Breast epithelium (tissue), 4 donors: ENCODE measurements at regions not wholly inside any gene's neighbourhood (a gene's known extent, or its start where the extent isn't known, plus 50 kb on each side); places are given as distances from the start of the nearest gene placed in this dataset.
"Not testable (repeated sequence)": the region's sequence is repeated elsewhere in the genome, so short reads cannot be mapped to it uniquely, and the experiment has no call there.

Experiments
- DNase-seq, 2 donors: peaks; one replicate each; pipeline ENCODE4 v3.0.0-alpha.2; 2019; ENCODE audit warnings: low spot score in 2 of 2
- H3K27ac ChIP-seq, 2 donors: fragments of 200-600 bp; sonication (generic) in 1 of 2; one replicate each; pipeline ENCODE4 v1.5.1; 2016 to 2019; ENCODE audit warnings: mild to moderate bottlenecking in 1 of 2
- H3K27me3 ChIP-seq, 2 donors: fragments of 200-600 bp; sonication (generic) in 1 of 2; one replicate each; pipeline versions ENCODE4 v1.5.1 to v1.6.0; 2017 to 2019; ENCODE audit warnings: control low read depth in 1 of 2, mild to moderate bottlenecking in 1 of 2
- H3K36me3 ChIP-seq: fragments of 200-600 bp; one replicate; pipeline ENCODE4 v1.5.1; 2019
- H3K4me1 ChIP-seq, 2 donors: fragments of 200-600 bp; sonication (generic); one replicate each; pipeline ENCODE4 v1.5.1; 2016 to 2019; ENCODE audit warnings: control low read depth in 1 of 2
- H3K4me3 ChIP-seq, 3 donors: fragments of 200-600 bp; sonication (generic); 1 replicate in 2 of 3; 2 replicates in 1 of 3; pipeline ENCODE4 v1.5.1; 2016 to 2019; ENCODE audit warnings: mild to moderate bottlenecking in 3 of 3, moderate library complexity in 2 of 3
- H3K9me3 ChIP-seq, 2 donors: fragments of 200-600 bp; sonication (generic) in 1 of 2; one replicate each; pipeline ENCODE4 v1.5.1; 2016 to 2019; ENCODE audit warnings: control low read depth in 1 of 2
- POLR2A ChIP-seq: fragments of 450-650 bp; IDR thresholded peaks from one replicate; pipeline ENCODE4 v1.6.1; 2016; ENCODE audit warnings: antibody characterized with exemption, mild to moderate bottlenecking, moderate library complexity
- POLR2AphosphoS5 ChIP-seq, 3 donors: sonication (generic); formaldehyde crosslinking; IDR thresholded peaks; one replicate each; pipeline ENCODE4 v1.6.1; 2017; ENCODE audit warnings: antibody characterized with exemption in 3 of 3
- intact Hi-C: fragments of 100-400 bp; cut with DNase I; formaldehyde crosslinking; loops from one replicate; pipeline ENCODE4 v1.15.1; 2023; ENCODE audit warnings: low total_unique reads
- TF ChIP-seq, protein P1 (sequence below), 3 donors: fragments of 450-650 bp; IDR thresholded peaks; one replicate each; pipeline ENCODE4 v1.5.1; 2016 to 2017; ENCODE audit warnings: antibody characterized with exemption in 3 of 3, mild to moderate bottlenecking in 3 of 3, moderate library complexity in 3 of 3

DNA sequence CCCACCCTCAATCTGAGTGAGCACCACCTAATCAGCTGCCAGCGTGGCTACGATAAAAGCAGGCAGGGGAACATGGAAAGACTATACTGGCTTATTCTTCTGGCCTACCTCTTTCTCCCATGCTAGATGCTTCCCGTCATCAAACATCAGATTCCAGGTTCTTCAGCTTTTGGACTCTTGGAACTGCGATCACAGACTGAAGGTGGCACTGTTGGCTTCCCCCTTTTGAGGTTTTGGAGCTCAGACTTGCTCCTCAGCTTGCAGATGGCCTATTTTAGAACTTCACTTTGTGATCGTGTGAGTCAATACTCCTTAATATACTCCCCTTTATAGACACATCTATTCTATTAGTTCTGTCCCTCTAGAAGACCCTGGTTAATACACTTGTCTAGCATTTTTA lies 543.7 kb upstream of the RAG2 start:
- no peaks in the 10 kb centered on the region for H3K4me1 ChIP-seq
- no peaks in the 10 kb centered on the region for H3K27me3 ChIP-seq
- no peak for TF ChIP-seq POLR2AphosphoS5 (IDR thresholded peaks at IDR 0.05)
- TF ChIP-seq, protein P1, sequence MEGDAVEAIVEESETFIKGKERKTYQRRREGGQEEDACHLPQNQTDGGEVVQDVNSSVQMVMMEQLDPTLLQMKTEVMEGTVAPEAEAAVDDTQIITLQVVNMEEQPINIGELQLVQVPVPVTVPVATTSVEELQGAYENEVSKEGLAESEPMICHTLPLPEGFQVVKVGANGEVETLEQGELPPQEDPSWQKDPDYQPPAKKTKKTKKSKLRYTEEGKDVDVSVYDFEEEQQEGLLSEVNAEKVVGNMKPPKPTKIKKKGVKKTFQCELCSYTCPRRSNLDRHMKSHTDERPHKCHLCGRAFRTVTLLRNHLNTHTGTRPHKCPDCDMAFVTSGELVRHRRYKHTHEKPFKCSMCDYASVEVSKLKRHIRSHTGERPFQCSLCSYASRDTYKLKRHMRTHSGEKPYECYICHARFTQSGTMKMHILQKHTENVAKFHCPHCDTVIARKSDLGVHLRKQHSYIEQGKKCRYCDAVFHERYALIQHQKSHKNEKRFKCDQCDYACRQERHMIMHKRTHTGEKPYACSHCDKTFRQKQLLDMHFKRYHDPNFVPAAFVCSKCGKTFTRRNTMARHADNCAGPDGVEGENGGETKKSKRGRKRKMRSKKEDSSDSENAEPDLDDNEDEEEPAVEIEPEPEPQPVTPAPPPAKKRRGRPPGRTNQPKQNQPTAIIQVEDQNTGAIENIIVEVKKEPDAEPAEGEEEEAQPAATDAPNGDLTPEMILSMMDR (IDR thresholded peaks at IDR 0.05), result no peak
- TF ChIP-seq POLR2A, result no peak
- no peak for DNase-seq
- no peaks in the 10 kb centered on the region for H3K36me3 ChIP-seq
- H3K9me3 ChIP-seq, result peaks cover 0 to 10% of the 10 kb centered on the region in 2 donors
- H3K4me3 ChIP-seq, result no peak overlapping the region
- no peak overlapping the region for H3K27ac ChIP-seq
- intact Hi-C loops, result loop anchor here (5.0 kb wide), 1 partner anchor 1006 kb away; no protein-coding TSS in a partner anchor

DNA sequence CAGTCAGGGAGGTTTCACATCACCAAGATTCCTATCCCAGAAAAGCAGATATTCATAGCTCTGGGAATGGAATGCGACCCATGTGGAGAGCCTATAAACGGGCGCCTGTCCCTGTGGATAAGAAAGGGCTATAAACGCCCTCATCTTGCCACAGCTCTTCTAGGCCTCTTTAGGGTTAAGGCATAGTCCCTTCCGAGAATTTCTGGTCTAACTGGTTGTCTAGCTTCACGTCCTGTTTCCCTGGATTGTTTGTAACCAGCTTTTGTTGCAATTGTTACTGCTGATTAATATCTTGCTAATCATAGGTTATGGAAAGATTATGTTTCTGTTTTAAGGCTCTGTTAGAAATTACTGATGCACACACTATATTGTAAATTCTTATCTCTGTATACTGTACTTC lies 537.6 kb upstream of the RAG2 start:
- DNase-seq, intact Hi-C loops, H3K27ac ChIP-seq, H3K4me1 ChIP-seq, H3K36me3 ChIP-seq, H3K4me3 ChIP-seq, H3K27me3 ChIP-seq: not testable (repeated sequence)
- H3K9me3 ChIP-seq, result peaks cover 0 to 19% of the 10 kb centered on the region in 2 donors

DNA sequence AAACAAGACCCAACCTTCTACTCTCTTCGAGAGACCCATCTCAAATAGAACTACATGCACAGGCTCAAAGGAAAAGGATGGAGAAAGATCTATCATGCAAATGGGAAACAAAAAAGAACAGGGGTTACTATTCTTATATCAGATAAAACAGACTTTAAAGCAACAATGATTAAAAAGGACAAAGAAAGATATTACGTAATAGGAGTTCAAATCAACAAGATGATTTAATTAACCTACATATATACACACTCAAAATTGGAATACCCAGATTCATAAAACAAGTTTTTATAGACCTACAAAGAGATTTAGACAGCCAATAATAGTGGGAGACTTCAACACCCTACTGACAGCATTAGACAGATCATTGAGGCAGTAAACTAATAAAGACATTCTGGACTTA lies 536.6 kb upstream of the RAG2 start:
- TF ChIP-seq POLR2A, result no peak
- TF ChIP-seq, protein P1 (IDR thresholded peaks at IDR 0.05), result no peak
- no peak for TF ChIP-seq POLR2AphosphoS5 (IDR thresholded peaks at IDR 0.05)
- no peaks in the 10 kb centered on the region for H3K36me3 ChIP-seq
- peaks cover 7 to 29% of the 10 kb centered on the region in 2 donors for H3K9me3 ChIP-seq
- no peak overlapping the region for H3K27ac ChIP-seq
- intact Hi-C loops, result no loop called here
- no peaks in the 10 kb centered on the region for H3K4me1 ChIP-seq
- no peak for DNase-seq
- H3K27me3 ChIP-seq, result no peaks in the 10 kb centered on the region
- no peak overlapping the region for H3K4me3 ChIP-seq

DNA sequence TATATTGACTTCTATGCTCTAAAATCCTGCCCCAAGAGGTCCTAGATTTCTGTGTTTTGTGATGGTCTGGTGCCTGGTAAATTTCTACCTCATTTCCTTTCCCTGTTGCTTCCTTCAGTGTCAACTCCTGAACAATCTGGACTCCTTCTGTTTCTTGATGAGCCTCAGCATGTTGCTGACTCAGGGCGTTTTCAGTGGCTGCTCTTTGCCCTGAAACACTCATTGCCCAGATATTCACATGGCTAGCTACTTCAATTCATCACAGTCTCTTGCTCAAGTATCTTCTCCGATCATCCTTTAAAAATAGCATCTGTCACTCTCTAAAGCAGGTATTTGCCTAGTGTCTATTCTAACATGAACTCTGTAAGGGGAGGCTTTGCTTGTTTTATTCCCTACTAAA lies 526.3 kb upstream of the RAG2 start:
- intact Hi-C loops, result no loop called here
- H3K9me3 ChIP-seq, result no peaks in the 10 kb centered on the region

DNA sequence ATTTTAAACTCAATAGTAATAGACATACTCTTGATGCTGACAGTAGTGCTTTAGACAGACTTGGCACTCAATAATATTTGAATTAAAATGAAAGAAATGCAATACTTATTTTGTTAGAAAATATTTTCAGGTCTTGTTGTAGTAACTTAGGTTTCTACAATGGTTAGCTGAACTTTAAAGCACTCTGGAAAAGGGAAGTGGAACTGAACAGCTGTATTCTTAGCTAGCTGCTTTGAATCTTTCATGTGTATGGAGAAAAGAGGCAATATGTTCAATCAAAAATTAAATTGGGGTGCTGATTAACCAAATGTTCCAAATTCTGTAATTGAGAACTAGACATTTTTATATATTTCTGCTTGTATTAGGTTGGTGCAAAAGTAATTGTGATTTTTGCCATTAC lies 517.9 kb upstream of the RAG2 start:
- Histone ChIP-seq H3K36me3 (no peaks in the 10 kb centered on the region), H3K27me3 (no peaks in the 10 kb centered on the region), H3K4me1 (no peaks in the 10 kb centered on the region), H3K9me3 (no peaks in the 10 kb centered on the region), H3K27ac (no peak overlapping the region), H3K4me3 (no peak overlapping the region)
- no peak for DNase-seq
- intact Hi-C loops, result no loop called here
- TF ChIP-seq POLR2AphosphoS5 (IDR thresholded peaks at IDR 0.05) (no peak), POLR2A (no peak)
- TF ChIP-seq, protein P1 (IDR thresholded peaks at IDR 0.05), result no peak

More for the DNA sequence above, 526.3 kb upstream of the RAG2 start:
- TF ChIP-seq, protein P1 (IDR thresholded peaks at IDR 0.05), result no peak
- TF ChIP-seq POLR2A (no peak), POLR2AphosphoS5 (IDR thresholded peaks at IDR 0.05) (no peak)
- no peaks in the 10 kb centered on the region for H3K4me1 ChIP-seq
- H3K27ac ChIP-seq, result no peak overlapping the region
- no peak for DNase-seq
- no peaks in the 10 kb centered on the region for H3K27me3 ChIP-seq
- no peak overlapping the region for H3K4me3 ChIP-seq
- H3K36me3 ChIP-seq, result no peaks in the 10 kb centered on the region

DNA sequence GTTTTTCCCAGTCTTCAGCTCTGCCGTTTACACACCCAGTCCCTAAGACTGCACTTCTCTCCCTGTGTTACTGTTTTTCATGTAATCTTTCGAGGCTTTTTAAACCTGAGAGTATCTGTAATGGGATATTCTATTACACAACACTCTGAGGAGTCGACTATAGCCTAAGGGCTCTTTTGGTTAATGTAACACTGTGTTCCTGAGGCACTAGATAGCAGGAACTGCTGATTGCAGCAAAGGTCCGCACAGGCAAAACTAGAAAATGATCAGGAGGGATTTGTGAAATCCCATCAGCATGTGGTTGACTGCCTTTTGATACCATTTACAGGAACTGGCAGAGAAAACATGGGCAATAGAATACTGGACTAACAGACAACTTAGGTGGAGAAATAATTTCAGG lies 512.3 kb upstream of the RAG2 start:
- no peak overlapping the region for H3K27ac ChIP-seq
- TF ChIP-seq POLR2A, result no peak
- TF ChIP-seq POLR2AphosphoS5 (IDR thresholded peaks at IDR 0.05), result no peak
- TF ChIP-seq, protein P1 (IDR thresholded peaks at IDR 0.05), result no peak
- H3K4me3 ChIP-seq, result no peak overlapping the region
- no peaks in the 10 kb centered on the region for H3K36me3 ChIP-seq
- no peaks in the 10 kb centered on the region for H3K9me3 ChIP-seq
- H3K27me3 ChIP-seq, result no peaks in the 10 kb centered on the region
- H3K4me1 ChIP-seq, result no peaks in the 10 kb centered on the region
- intact Hi-C loops, result no loop called here
- DNase-seq, result no peak
